ENCODE measurements at regions not wholly inside any gene's neighbourhood (a gene's known extent, or its start where the extent isn't known, plus 50 kb on each side); places are given as distances from the start of the nearest gene placed in this dataset.

DNA sequence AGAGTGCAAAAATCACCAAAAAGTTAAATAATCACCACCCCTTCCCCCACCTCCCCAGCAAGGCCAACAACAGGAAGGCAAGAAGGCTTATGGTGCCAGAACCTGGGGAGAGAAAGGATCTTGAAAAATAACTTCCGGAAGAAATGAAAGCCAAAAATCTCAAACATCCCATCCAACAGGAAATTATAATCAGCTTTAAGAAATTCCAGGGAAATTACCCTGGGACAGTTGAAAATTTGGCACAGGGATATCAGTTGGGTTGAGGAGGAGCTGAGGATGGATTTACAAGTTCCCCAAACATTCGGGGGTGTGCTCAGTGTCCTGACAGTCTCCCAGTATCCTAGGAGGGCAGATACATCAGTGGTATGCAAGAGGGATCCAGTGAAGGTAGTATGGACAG is 82.7 kb downstream of the POLR2M start:
- TF ChIP-seq, protein P1, sequence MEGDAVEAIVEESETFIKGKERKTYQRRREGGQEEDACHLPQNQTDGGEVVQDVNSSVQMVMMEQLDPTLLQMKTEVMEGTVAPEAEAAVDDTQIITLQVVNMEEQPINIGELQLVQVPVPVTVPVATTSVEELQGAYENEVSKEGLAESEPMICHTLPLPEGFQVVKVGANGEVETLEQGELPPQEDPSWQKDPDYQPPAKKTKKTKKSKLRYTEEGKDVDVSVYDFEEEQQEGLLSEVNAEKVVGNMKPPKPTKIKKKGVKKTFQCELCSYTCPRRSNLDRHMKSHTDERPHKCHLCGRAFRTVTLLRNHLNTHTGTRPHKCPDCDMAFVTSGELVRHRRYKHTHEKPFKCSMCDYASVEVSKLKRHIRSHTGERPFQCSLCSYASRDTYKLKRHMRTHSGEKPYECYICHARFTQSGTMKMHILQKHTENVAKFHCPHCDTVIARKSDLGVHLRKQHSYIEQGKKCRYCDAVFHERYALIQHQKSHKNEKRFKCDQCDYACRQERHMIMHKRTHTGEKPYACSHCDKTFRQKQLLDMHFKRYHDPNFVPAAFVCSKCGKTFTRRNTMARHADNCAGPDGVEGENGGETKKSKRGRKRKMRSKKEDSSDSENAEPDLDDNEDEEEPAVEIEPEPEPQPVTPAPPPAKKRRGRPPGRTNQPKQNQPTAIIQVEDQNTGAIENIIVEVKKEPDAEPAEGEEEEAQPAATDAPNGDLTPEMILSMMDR (IDR thresholded peaks at IDR 0.05; ENCODE audit: insufficient read depth, low read length), result no peak
- TF ChIP-seq GABPA (IDR thresholded peaks at IDR 0.05; ENCODE audit: low read depth), result no peak
- TF ChIP-seq, protein P2, sequence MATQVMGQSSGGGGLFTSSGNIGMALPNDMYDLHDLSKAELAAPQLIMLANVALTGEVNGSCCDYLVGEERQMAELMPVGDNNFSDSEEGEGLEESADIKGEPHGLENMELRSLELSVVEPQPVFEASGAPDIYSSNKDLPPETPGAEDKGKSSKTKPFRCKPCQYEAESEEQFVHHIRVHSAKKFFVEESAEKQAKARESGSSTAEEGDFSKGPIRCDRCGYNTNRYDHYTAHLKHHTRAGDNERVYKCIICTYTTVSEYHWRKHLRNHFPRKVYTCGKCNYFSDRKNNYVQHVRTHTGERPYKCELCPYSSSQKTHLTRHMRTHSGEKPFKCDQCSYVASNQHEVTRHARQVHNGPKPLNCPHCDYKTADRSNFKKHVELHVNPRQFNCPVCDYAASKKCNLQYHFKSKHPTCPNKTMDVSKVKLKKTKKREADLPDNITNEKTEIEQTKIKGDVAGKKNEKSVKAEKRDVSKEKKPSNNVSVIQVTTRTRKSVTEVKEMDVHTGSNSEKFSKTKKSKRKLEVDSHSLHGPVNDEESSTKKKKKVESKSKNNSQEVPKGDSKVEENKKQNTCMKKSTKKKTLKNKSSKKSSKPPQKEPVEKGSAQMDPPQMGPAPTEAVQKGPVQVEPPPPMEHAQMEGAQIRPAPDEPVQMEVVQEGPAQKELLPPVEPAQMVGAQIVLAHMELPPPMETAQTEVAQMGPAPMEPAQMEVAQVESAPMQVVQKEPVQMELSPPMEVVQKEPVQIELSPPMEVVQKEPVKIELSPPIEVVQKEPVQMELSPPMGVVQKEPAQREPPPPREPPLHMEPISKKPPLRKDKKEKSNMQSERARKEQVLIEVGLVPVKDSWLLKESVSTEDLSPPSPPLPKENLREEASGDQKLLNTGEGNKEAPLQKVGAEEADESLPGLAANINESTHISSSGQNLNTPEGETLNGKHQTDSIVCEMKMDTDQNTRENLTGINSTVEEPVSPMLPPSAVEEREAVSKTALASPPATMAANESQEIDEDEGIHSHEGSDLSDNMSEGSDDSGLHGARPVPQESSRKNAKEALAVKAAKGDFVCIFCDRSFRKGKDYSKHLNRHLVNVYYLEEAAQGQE (IDR thresholded peaks at IDR 0.05; ENCODE audit: insufficient replicate concordance, low read depth), result no peak
